ENCODE measurements at regions not wholly inside any gene's neighbourhood (a gene's known extent, or its start where the extent isn't known, plus 50 kb on each side); places are given as distances from the start of the nearest gene placed in this dataset.

DNA sequence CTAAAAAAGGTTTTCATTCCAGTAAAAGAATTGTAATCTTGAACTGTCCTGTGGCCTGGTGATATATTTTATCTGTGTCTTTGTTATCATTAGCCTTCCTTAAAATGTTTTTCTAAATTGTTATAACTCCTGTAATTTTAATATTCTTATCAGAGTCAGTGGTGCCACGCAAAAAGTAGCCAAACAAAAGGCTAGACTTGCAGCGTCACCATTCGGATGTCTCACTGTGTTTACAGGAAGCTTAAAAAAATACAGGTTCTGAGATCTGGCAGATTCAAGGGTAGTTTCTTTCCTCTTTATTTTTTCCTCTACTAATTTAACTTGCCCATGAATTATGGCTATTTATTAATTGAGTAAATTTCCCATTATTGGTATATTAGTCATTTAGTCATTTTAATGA lies 362.3 kb downstream of the MAT2B start:
- TF ChIP-seq CTCF (optimal IDR thresholded peaks at IDR 0.05 in 1 of 3, IDR thresholded peaks at IDR 0.05 in 1 of 3, conservative IDR thresholded peaks at IDR 0.05 in 1 of 3; ENCODE audit: extremely low read depth in 1 of 3, insufficient read depth in 2 of 3, low read length in 3 of 3) (no peak), EZH2 (IDR thresholded peaks at IDR 0.05; ENCODE audit: low read length) (no peak)

Data from keratinocyte (primary cell).